Stimulated activated CD8-positive, alpha-beta memory T cell treated with anti-CD3 and anti-CD28 coated beads, Interleukin-2, amount 100 ng/mL, for 1 hour (primary cell): ENCODE measurements at regions not wholly inside any gene's neighbourhood (a gene's known extent, or its start where the extent isn't known, plus 50 kb on each side); places are given as distances from the start of the nearest gene placed in this dataset.

Source experiments
- DNase-seq, 2 donors: peaks; one replicate each; pipeline ENCODE4 v3.0.0-alpha.2; 2020; ENCODE audit warnings: low read depth in 2 of 2

DNA sequence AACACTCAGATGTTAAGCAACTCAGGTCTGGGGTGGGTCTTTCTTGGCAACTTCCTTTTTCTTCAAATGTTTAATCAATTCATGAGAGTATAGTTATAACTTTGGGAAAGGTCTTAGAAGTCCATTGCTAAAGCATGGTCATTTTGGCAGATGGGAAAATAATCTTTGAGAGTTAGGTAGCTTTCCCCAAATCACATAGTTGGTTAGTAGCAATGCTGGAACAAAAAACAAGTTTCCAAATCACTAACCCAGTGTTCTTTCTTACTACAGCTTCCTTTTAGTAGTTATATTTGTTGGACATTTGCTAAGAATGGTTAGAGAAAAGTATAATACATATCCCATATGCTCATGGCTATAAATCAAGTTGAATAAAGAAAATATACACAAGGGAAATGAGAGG, 185.2 kb upstream of the SLC14A2 start:
- DNase-seq = no peak

DNA sequence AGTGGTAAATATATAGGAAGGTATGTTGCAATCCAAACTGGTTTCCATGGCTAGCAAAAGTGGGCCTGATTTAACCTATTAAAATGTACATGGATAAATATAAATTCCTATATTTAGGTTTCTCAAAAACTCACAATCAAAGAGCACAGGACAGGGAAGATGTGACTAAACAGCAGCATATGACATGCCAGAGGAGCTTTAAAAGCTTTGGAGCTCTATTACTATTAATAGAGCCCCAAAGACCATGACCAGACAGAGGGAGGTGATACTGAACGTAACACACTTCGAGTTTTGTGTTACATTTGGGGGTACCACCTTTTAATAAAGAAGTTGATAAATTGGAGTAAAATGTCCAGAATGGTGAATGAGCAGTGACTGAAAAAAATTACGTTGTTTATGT, 179.5 kb upstream of the SLC14A2 start:
- DNase-seq = no peak

DNA sequence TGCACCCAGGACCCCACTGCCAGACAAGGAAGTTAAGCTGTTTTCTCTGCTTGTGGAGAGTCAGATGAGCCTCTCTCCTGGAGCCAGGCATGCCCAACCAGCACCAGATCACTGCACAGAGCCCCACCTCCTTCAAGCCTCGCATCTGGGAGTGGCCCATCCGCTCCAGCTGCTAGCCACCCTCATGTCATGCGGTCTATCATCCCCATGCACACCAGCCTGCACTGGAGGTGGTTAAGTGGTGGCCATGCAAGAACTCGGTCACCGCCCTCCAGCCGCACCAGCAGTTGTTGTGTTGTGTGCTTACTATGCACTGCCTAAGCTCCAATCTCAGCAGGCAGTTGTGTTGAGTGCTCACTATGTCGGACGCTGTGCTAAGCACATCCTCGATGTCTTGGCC, 177.9 kb upstream of the SLC14A2 start:
- no peak for DNase-seq

DNA sequence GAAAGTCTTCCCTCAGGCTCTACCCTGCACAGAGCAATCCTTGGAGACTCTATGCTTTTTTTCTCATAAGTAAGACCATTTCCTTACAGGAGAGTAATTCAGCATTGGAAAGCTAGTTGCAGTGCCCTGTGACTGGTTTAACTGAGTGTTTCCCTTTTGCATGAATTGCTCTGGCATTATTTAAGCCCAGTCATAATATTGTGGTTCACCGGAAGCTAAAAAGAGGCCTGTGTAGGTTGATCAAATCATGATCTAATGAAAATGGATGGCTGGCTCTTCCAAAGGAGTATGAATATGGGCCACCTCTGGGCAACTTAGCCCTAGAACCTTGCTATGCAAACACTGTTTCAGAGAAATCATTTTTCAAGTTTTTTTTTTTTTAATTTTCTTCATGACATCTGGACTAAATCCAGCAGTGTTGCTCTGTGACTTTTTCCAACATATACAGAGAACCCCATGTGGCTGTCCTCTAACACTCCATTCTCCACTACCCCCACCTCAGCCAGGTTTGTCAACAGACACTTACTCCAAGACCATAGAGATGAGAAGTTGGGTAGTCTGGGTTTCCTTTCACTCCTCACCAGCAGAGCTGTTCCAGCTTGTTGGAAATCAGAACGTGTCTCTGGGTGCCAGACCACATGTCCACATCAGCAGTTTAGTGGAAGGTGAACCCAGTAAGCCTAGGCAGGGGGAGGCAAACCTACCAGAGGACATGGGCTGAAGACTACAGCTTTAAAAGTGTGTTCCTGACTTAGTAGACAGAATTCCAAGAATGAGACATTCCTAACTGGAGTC, 175.2 kb upstream of the SLC14A2 start:
- no peak for DNase-seq

DNA sequence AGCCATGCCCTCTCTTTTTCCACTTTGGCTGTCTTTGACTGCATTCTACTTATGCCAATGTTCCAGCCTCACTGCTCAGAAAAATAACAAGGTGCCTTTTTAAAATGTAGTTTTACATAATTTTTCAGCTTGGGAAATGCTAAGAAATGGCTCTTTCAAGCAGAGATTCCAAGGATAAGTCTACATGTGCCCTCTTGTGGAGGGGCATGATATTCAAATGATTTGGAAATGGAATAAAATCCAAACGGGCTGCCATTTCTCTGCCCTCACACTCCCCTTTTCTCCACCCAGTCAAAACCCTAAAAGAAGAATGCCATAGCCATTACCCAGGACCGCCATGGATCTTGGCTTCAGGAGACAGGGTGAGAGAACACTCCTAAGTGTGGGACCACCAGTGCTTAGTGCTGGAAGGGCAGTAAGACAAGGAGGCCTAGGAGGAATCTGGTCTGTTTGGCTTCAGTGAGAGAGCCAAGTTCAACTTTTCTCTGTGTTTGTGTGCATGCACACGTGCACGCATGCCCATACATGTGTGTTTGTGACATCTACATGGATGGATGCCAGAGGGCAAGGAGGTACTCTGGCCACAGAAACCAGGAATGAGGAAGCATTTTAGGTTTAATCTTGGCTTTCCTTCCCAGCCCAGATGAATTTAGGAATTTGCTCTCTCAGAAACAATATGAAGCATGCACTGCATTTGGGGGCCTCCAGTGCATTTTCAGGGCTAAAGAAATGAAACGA, 174.0 kb upstream of the SLC14A2 start:
- no peak for DNase-seq

DNA sequence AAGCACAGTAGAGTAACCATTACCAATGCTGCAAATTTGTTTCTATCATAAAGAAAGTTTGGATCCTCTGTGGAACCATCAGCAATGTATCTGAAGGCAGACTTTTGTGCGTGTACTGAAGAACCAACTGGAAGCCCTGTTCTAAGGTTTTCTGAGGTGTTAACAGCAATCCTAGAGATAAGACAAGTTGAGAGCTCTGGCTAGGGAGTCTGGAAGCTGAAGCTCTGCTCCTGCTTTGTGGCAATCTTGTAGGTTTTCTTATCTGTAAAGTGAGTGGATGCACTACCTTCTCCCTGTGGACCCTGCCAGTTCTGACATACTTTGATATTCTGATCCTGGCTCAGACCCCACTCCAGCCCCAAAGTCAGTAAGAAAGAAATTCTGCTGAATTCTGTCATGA, 171.2 kb upstream of the SLC14A2 start:
- DNase-seq = no peak

DNA sequence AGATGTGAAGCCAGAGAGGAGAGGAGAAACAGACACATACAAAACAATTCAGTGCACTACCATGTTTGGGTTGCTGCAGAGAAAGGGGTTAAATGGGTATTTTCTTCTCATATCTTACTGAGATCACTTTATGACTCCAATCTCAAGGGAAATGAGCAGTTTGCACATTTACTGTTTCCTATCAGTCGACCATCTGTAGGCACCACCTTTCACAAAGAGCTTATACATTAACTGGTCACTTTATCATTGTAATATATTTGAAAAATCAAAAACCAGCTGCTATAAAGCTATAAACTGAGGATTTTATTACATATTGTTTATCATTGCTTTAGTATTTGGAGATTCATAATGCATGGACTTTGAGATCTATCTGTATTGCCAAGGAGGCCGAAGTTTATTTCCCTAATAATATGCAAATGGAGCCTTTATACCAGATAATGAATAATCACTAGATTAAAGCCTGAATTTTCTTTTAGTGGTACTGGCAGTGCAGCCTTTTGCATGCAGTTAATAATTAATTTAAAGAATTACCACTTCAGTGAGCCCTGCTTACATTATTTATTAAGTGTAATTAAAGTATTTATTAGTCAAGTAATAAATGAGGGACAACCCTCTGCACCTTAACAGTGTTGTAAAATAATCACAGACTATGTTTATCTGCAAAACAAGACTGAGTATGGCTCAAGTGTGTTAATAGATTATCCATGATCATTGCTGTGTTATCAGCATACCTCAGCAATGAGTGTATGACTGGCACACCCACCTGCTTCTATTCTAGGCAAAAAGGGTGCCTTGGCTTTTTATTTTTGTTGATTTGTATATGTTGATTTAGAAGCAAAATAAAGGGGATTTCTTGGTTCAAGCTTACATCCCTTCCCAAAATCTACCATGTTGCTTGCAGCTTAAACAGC, 167.7 kb upstream of the SLC14A2 start:
- no peak for DNase-seq

DNA sequence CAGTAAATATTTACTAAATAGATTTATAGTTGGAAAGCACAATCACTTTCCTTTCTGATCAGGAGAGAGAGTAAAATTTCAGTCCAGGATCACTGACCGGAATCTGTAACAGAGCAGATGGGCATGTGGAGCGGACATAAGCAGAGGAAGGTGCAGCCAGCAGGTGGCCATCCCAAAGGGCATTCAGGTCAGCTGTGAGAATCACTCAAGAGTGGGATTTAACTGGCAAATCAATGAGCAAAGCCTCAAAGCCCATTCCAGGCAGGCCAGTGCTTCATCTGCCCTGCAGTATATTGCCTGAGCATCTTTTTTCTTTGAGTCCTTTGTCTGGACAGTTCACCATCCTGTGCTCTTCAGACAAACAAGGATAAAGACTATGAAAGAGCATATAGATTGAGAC, 166.4 kb upstream of the SLC14A2 start:
- DNase-seq = no peak

DNA sequence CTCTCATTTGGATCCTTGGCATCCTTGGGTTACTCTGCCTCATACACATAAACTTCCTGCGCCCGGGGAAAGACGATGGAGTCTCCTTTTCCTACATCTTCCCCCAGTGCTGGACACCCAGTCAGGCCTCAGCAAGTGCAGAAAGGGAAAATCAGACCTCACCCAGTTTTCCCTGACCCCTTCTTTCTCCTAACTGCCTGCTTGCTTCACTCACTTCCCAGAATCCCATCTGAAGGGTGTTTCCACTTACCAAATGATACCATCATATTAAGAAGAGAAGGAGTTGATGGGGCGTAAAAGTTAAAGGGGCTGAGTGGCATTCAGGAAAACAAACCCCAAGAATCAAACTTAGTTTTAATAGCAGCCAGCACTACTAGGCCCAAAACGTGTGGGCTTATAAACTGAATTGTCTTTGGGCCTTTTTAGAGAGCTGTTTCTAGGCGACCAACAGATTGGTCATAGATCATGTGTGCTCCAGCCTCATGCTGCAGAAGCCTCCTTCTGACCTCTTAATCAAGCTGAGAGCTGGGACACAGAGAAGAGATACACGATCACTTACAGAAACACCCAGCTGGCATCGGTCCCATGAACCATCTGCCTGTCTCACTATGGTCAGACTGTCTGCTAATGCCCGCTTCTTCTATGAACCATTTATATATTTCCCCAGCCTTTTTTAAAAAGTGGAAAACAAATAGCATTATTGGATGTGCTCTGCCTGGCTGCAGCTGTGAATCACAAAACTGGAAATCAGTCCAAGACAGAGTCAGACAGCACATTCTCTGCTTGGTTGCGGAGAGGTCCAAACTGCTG, 165.7 kb upstream of the SLC14A2 start:
- DNase-seq = no peak

DNA sequence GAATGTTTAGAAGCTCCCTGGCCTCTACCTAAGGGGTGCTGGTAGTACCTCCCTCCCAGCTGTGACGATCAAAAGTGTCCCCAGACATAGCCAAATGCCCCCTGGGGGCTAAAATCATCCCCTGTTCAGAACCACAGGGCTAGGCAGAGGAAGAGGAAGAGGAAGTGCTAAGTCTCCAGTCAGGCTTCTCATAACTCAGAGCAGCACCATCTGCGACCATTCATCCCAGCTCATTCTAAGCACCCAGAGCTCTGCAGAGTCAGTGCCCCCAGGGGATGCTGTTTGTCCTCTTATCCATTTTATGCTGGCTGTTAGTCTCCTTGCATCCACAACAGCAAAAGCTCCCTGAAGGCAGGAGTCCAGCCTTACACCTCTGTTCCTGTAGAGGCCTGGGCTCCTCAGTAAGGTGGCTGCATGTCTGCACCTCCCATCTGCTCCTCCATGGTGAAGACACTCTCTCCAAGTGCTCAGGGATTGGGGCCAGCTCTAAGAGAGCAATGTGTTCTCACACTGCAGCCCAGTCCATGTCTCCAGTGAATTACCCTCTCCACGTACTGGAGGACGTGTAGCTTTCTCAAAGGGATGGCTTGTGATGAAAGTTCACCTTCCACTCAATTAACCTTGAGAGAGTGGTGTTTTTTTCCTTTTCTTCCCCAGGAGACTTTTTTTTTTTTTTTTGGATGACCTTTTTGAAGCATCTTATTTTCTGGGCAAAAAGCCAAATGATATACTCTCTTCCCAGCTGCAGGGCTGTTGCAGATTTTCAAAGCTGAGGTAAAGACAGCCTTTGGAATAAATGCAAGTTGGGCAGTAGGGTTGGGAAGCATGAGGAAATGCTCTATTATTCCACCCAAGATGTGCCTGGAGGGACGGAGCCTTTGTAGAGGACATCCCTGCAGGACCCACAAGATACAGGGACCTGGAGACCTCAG, 158.9 kb upstream of the SLC14A2 start:
- DNase-seq = no peak

DNA sequence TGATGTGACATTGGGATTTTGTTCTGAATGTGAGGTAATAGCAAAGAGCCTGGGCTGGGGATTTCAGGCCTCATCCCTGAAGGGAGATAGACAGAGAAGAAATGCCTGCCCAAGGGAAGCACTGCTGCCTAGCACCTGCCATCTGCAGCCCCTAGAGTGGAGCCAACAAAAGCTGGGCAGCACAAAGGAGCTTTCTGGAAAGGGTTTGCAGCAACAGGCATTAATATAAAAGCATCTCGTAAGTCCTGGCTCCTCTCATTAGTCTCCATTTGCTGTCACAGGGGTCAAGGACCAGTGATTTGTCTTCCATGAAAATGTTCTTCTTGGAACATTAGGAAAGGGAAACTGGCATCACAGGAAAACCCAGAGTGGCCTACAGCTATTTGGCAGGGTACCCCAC, 157.2 kb upstream of the SLC14A2 start:
- no peak for DNase-seq

DNA sequence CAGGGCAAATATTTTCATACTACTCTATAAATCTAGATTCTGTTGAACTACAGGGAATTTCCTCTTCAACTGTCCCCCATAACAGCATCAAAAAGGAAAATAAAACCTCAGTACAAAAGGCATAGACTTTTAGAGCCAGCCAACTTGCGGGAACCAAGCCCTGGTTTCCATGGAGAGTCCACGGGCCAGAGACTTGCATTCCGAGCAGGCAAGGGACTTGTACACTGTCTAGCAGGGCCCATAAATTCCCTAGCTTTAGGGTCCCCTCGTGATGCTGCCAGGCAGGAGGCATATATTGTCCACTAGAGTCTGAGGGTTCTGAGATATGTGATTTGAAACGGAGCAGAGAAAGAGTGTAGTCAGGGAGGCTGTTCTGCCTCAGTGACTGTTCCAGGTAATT, 153.1 kb upstream of the SLC14A2 start:
- DNase-seq = no peak

DNA sequence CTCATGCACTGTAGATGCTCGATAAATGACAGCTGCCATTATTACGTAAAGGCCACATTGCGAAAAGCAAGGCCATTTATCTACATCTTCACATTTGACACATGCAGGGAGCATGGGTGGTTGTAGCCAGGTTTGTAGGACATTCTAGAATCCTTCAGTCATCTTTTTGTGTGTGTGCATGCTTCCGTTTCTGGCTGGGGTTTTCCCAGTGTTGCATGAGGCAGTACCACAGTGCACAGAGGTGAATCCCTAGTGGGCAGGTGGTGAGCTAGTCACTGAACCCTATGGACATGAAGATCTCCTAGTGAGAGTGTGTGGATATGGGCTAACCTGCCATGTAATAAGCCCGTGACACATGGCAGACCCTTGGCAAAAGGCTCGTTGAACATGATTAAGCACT, 151.8 kb upstream of the SLC14A2 start:
- no peak for DNase-seq

DNA sequence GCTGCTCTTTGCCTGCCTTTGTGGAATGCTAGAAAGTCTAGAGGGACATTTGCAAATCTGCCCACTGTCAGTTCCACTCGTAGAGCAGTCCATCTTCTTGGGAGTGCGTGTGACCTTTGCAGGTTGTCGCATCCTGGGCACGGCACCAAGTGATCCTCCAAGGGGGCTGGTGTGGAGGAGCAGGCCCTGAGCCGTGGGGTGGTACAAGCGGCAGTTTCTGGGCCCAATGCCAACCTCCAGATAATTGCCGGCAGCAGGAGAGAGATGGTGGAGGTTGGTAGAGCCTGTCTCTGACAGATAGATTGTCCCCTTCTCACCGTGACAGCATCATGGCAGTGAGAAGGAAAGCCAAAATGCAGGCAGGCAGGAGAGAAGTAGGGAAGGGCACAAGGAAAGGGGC, 150.7 kb upstream of the SLC14A2 start:
- no peak for DNase-seq

DNA sequence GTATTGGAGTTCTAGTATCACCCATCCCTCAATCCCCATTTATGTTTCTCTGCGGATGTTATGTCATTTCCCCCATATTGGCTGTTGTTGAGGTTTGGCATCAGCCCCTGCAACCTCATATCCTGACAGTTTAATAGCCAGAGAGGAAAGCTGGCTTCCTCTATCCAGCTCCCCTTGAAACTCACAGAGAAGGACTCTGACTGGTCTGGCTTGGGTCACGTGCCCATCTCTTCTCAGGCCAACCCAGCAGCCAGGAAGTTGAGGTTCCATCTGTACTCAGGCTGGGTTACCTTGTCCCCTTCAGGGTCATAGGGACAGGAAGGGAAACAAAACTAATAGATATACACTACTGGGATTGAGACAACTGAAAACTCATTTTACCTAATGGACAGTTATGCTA, 148.0 kb upstream of the SLC14A2 start:
- DNase-seq = no peak

DNA sequence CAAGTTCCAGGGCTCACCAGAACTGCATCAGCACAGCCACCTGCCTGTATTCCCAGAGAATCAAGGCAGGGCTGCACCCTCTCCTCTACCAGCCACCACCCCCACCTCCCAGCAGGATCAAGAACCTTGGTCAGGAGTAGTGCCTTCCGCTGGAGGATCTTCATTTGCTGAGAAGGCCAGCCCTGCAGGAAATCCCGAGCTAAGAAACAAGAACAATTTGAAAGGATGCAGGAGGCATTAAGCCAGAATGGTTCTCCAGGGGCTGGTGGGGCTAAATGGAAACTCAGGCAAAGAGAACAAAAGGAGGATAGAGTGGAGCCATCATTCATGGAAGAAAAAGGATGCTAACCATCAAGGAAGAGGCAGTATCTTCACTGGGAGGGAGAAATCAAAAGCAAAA, 147.3 kb upstream of the SLC14A2 start:
- no peak for DNase-seq

DNA sequence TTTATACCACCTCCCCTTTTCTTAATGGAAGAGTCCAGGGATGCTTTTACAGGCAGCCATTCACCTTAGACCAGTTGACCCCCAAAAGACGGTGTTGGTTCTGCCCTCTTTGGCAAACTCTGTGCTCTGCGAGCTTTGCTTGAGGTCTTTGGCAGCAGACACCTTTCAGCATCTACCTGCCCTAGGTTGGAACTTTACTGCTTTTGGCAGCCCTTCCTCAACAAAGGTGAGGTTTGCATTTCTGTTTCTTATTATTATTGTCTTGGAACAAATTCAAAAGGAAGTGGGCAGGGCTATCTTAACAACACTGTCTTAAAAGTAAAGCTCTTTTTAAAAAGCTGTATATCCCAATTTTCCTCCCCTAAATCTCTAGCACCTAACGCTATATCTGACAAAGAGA, 136.4 kb upstream of the SLC14A2 start:
- DNase-seq = no peak

DNA sequence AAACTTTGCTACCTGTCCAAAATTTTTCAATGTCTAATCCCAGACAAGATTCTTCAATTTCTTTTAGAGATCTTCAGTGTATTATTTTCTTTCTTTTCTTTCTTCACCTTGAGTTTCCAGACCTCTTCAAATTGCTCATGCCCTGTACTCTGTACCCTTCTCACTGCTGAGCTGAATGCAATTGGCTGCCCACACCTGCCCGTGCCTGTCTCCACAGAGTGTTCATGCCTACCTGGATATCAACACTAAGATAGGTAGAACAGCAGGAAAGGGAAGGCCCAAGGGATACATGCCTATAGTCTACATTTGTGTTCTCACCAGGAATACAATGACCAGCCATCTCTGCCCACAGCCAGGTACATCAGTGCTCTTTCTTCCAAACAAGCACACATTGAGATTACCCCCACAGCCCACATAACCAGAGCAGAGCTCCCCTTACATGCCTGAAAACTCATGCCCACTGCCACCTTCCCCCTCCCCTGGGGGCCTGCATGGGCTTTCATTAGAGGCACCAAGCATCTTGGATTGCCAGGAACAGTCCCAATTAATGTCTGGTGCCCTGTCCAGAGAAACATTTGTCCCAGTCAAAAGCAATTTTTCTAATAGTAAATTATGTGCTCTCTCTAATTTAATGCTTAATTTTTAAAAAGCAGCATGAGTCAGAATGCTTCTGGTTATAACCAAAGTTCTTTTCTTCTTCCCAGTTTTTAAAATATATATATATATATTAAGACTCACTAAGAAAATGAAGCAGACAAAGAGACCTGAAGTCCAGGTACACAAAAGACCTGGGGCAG, 134.9 kb upstream of the SLC14A2 start:
- no peak for DNase-seq

DNA sequence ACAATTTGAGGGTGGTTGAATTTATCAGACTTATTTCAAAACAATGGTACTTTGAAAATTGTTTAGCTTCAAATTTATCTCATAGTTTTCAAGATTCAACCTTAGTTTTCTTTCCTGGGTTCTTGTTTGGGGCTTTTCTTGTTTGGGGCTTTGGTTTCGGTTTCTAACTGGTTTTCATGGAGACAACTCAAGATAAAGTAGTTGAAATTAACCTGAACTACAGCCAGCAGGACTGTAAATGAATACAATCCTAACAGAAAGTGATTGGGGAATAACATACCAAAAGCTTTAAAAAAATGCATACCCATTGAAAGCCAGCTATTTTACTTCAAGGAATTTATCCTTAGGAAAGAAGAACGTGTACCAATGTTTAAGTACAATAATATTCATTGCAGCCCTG, 133.5 kb upstream of the SLC14A2 start:
- no peak for DNase-seq

DNA sequence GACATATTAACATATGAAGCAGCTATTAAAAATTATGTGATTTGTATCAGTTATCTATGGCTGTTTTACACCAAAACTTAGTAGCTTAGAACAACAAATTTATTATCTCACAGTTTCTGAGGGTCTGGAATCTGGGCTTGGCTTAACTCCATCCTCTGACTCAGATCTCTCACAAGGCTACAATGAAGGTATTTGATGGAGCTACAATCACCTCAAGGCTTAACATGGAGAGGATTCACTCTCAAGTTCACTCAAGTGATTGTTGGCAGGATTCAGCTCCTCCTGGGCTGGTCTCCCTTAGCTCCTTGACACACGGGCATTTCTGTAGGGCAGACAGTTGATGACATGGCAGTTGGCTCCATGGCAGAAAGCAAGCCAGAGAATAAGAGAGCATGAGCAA, 133.0 kb upstream of the SLC14A2 start:
- no peak for DNase-seq
